ENCODE measurements at regions not wholly inside any gene's neighbourhood (a gene's known extent, or its start where the extent isn't known, plus 50 kb on each side); places are given as distances from the start of the nearest gene placed in this dataset.
A peak's percentile ranks its signal among the peaks of the same experiment; 100 is the strongest.

DNA sequence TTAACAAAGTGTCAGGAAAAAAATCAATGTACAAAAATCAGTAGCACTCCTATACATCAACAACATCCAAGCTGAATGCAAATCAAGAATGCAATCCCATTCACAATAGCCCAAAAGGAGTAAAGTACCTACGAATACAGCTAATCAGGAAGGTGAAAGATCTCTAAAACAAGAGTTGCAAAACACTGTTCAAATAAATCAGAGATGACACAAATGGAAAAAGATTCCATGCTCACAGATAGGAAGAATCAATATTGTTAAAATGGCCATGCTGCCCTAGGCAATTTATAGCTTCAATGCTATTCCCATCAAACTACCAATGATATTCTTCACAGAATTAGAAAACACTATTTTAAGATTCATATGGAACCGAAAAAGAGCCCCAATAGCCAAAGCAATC lies 223.7 kb upstream of the CD96 start (continued):
- TF ChIP-seq, protein P1, sequence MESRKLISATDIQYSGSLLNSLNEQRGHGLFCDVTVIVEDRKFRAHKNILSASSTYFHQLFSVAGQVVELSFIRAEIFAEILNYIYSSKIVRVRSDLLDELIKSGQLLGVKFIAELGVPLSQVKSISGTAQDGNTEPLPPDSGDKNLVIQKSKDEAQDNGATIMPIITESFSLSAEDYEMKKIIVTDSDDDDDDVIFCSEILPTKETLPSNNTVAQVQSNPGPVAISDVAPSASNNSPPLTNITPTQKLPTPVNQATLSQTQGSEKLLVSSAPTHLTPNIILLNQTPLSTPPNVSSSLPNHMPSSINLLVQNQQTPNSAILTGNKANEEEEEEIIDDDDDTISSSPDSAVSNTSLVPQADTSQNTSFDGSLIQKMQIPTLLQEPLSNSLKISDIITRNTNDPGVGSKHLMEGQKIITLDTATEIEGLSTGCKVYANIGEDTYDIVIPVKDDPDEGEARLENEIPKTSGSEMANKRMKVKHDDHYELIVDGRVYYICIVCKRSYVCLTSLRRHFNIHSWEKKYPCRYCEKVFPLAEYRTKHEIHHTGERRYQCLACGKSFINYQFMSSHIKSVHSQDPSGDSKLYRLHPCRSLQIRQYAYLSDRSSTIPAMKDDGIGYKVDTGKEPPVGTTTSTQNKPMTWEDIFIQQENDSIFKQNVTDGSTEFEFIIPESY (IDR thresholded peaks at IDR 0.05): peak; percentile 67
- TF ChIP-seq, protein P2, sequence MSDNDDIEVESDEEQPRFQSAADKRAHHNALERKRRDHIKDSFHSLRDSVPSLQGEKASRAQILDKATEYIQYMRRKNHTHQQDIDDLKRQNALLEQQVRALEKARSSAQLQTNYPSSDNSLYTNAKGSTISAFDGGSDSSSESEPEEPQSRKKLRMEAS (IDR thresholded peaks at IDR 0.05): peak; percentile 73
- TF ChIP-seq NR2F2 (IDR thresholded peaks at IDR 0.05): no peak
- peak; percentile 22 for TF ChIP-seq FOXA1 (IDR thresholded peaks at IDR 0.05)

DNA sequence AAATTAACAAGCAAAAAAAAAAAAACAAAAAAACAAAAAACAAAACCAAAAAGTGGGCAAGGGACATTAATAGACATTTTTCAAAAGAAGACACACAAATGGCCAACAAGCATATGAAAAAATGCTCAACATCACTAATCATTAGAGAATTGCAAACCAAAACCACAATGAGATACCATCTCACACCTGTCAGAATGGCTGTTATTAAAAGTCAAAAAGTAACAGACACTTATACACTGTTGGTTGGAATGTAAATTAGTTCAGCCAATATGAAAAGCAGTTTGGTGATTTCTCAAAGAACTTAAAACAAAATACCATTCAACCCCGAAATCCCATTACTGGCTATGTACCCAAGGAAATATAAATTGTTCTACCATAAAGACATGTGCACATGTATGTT lies 222.4 kb upstream of the CD96 start:
- no peak for DNase-seq (ENCODE audit: low spot score)
- H3K9me3 ChIP-seq (ENCODE audit: control insufficient read depth in 4 of 4, low read length in 3 of 4): no peaks in the 10 kb centered on the region
- WGBS: 91% methylated on average over 1 of the region's 1 CpG
- TF ChIP-seq EGR1 (IDR thresholded peaks at IDR 0.05; ENCODE audit: low read depth in 2 of 2) (no peak), FOXA2 (IDR thresholded peaks at IDR 0.05) (no peak), RXRA (IDR thresholded peaks at IDR 0.05) (no peak), HNF4A (conservative IDR thresholded peaks at IDR 0.05) (no peak), TAF1 (conservative IDR thresholded peaks at IDR 0.05) (no peak)
- TF ChIP-seq, protein P3, sequence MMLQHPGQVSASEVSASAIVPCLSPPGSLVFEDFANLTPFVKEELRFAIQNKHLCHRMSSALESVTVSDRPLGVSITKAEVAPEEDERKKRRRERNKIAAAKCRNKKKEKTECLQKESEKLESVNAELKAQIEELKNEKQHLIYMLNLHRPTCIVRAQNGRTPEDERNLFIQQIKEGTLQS (IDR thresholded peaks at IDR 0.05): no peak
- H3K36me3 ChIP-seq (ENCODE audit: control insufficient read depth in 4 of 4, insufficient read depth in 3 of 4, low read depth in 1 of 4, low read length in 3 of 4): no peaks in the 10 kb centered on the region
- H3K4me1 ChIP-seq (ENCODE audit: control insufficient read depth in 4 of 4, insufficient read depth in 4 of 4, low read length in 3 of 4): peaks cover 0 to 12% (median 5%) of the 10 kb centered on the region in 4 donors
- H3K27me3 ChIP-seq (ENCODE audit: control insufficient read depth in 4 of 4, insufficient read depth in 4 of 4, low read length in 3 of 4): no peaks in the 10 kb centered on the region
- H3K9ac ChIP-seq (ENCODE audit: low read depth in 1 of 2, low read length in 2 of 2): no peak overlapping the region
- H3K4me3 ChIP-seq (ENCODE audit: low read depth in 1 of 3, low read length in 3 of 3): no peak overlapping the region
- no peak overlapping the region for H3K27ac ChIP-seq (ENCODE audit: low read depth in 1 of 2, low read length in 2 of 2)

DNA sequence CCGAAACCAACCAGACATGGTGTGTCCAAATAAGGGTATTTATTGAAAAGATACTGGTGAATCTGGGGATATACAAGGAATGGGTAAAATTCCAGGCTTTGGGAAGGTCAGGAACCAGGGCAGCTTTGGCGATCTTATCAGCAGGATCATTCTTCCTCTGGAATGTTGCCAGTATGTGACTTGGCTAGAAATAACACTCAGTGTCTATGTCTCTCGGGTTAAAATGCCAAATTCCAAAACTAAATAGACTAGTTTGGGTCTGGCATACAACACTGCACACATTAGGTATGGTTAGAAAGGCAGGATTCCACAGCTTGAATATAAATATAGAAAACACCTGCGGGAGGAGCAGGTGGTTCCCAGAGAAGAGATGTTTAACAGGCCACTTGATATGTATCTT lies 220.2 kb upstream of the CD96 start:
- no peak for DNase-seq (ENCODE audit: low spot score)
- no peak overlapping the region for H3K9ac ChIP-seq (ENCODE audit: low read depth in 1 of 2, low read length in 2 of 2)
- WGBS: 38% methylated on average over 4 of the region's 4 CpGs

More for the DNA sequence above, 220.2 kb upstream of the CD96 start:
- Histone ChIP-seq H3K4me1 (ENCODE audit: control insufficient read depth in 4 of 4, insufficient read depth in 4 of 4, low read length in 3 of 4) (peaks cover 0 to 12% (median 5%) of the 10 kb centered on the region in 4 donors), H3K27me3 (ENCODE audit: control insufficient read depth in 4 of 4, insufficient read depth in 4 of 4, low read length in 3 of 4) (no peaks in the 10 kb centered on the region), H3K9me3 (ENCODE audit: control insufficient read depth in 4 of 4, low read length in 3 of 4) (no peaks in the 10 kb centered on the region), H3K4me3 (ENCODE audit: low read depth in 1 of 3, low read length in 3 of 3) (no peak overlapping the region), H3K27ac (ENCODE audit: low read depth in 1 of 2, low read length in 2 of 2) (no peak overlapping the region), H3K36me3 (ENCODE audit: control insufficient read depth in 4 of 4, insufficient read depth in 3 of 4, low read depth in 1 of 4, low read length in 3 of 4) (no peaks in the 10 kb centered on the region)
- TF ChIP-seq, protein P1 (IDR thresholded peaks at IDR 0.05): peak; percentile 42
- TF ChIP-seq SP1 (IDR thresholded peaks at IDR 0.05): no peak
- TF ChIP-seq JUND (IDR thresholded peaks at IDR 0.05): peak in 1 of 2 donors; percentile 27
- peak; percentile 38 for TF ChIP-seq NR2F2 (IDR thresholded peaks at IDR 0.05)
- TF ChIP-seq, protein P4, sequence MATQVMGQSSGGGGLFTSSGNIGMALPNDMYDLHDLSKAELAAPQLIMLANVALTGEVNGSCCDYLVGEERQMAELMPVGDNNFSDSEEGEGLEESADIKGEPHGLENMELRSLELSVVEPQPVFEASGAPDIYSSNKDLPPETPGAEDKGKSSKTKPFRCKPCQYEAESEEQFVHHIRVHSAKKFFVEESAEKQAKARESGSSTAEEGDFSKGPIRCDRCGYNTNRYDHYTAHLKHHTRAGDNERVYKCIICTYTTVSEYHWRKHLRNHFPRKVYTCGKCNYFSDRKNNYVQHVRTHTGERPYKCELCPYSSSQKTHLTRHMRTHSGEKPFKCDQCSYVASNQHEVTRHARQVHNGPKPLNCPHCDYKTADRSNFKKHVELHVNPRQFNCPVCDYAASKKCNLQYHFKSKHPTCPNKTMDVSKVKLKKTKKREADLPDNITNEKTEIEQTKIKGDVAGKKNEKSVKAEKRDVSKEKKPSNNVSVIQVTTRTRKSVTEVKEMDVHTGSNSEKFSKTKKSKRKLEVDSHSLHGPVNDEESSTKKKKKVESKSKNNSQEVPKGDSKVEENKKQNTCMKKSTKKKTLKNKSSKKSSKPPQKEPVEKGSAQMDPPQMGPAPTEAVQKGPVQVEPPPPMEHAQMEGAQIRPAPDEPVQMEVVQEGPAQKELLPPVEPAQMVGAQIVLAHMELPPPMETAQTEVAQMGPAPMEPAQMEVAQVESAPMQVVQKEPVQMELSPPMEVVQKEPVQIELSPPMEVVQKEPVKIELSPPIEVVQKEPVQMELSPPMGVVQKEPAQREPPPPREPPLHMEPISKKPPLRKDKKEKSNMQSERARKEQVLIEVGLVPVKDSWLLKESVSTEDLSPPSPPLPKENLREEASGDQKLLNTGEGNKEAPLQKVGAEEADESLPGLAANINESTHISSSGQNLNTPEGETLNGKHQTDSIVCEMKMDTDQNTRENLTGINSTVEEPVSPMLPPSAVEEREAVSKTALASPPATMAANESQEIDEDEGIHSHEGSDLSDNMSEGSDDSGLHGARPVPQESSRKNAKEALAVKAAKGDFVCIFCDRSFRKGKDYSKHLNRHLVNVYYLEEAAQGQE (IDR thresholded peaks at IDR 0.05): peak; percentile 51
- peak; percentile 52 for TF ChIP-seq YY1 (IDR thresholded peaks at IDR 0.05)
- peak; percentile 23 to 70 for TF ChIP-seq RXRA (IDR thresholded peaks at IDR 0.05)
- TF ChIP-seq, protein P5, sequence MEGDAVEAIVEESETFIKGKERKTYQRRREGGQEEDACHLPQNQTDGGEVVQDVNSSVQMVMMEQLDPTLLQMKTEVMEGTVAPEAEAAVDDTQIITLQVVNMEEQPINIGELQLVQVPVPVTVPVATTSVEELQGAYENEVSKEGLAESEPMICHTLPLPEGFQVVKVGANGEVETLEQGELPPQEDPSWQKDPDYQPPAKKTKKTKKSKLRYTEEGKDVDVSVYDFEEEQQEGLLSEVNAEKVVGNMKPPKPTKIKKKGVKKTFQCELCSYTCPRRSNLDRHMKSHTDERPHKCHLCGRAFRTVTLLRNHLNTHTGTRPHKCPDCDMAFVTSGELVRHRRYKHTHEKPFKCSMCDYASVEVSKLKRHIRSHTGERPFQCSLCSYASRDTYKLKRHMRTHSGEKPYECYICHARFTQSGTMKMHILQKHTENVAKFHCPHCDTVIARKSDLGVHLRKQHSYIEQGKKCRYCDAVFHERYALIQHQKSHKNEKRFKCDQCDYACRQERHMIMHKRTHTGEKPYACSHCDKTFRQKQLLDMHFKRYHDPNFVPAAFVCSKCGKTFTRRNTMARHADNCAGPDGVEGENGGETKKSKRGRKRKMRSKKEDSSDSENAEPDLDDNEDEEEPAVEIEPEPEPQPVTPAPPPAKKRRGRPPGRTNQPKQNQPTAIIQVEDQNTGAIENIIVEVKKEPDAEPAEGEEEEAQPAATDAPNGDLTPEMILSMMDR (IDR thresholded peaks at IDR 0.05; ENCODE audit: low read depth, low read length, missing input control): no peak
- TF ChIP-seq, protein P2 (IDR thresholded peaks at IDR 0.05): no peak
- peak; percentile 48 to 67 for TF ChIP-seq HNF4A (conservative IDR thresholded peaks at IDR 0.05)
- TF ChIP-seq HNF4G (IDR thresholded peaks at IDR 0.05): no peak
- no peak for TF ChIP-seq TAF1 (conservative IDR thresholded peaks at IDR 0.05)
- TF ChIP-seq, protein P3 (IDR thresholded peaks at IDR 0.05): no peak
- TF ChIP-seq FOXA1 (IDR thresholded peaks at IDR 0.05): no peak
- TF ChIP-seq FOXA2 (IDR thresholded peaks at IDR 0.05): no peak
- TF ChIP-seq RAD21 (IDR thresholded peaks at IDR 0.05): peak in 1 of 2 donors; percentile 9
- TF ChIP-seq EGR1 (IDR thresholded peaks at IDR 0.05; ENCODE audit: low read depth in 2 of 2): no peak
- no peak for TF ChIP-seq GABPA (IDR thresholded peaks at IDR 0.05 in 1 of 2, conservative IDR thresholded peaks at IDR 0.05 in 1 of 2)
